CD14-positive monocyte (primary cell): ENCODE measurements at regions not wholly inside any gene's neighbourhood (a gene's known extent, or its start where the extent isn't known, plus 50 kb on each side); places are given as distances from the start of the nearest gene placed in this dataset.

Source experiments
- DNase-seq, 3 donors: peaks; one replicate each; pipeline ENCODE4 v3.0.0-alpha.2; 2011 to 2022
- H2AFZ ChIP-seq: 2 replicates; pipeline ENCODE4 v1.6.0; 2012; ENCODE audit warnings: mild to moderate bottlenecking, low read depth, low read length, inconsistent platforms; ENCODE audit not compliant: insufficient read depth, poor library complexity, severe bottlenecking
- H3K27ac ChIP-seq, 2 donors: 1 replicate in 1 of 2; 2 replicates in 1 of 2; pipeline ENCODE4 v1.5.1; 2012 to 2013; ENCODE audit warnings: low read length in 2 of 2, control low read depth in 1 of 2, inconsistent platforms in 1 of 2, low read depth in 1 of 2, mild to moderate bottlenecking in 1 of 2
- H3K27me3 ChIP-seq, 2 donors: one replicate each; pipeline versions ENCODE4 v1.6.0 to v1.6.1; 2011 to 2013; ENCODE audit warnings: low read length in 2 of 2; ENCODE audit not compliant: control insufficient read depth in 2 of 2, insufficient read depth in 2 of 2
- H3K36me3 ChIP-seq, 2 donors: replicated peaks in 1 of 2; 1 replicate in 1 of 2; 2 replicates in 1 of 2; pipeline versions ENCODE4 v1.5.1 to v1.6.1; 2012 to 2013; ENCODE audit warnings: low read length in 2 of 2, control low read depth in 1 of 2, inconsistent platforms in 1 of 2, mild to moderate bottlenecking in 1 of 2; ENCODE audit not compliant: insufficient read depth in 2 of 2, control insufficient read depth in 1 of 2
- H3K4me1 ChIP-seq, 2 donors: 1 replicate in 1 of 2; 2 replicates in 1 of 2; pipeline versions ENCODE4 v1.5.1 to v1.6.1; 2012 to 2013; ENCODE audit warnings: low read length in 2 of 2, control low read depth in 1 of 2, inconsistent platforms in 1 of 2, mild to moderate bottlenecking in 1 of 2, moderate library complexity in 1 of 2; ENCODE audit not compliant: insufficient read depth in 2 of 2, control insufficient read depth in 1 of 2
- H3K4me2 ChIP-seq: replicated peaks from 2 replicates; pipeline ENCODE3; 2012; ENCODE audit warnings: low read length, moderate library complexity, mild to moderate bottlenecking; ENCODE audit not compliant: poor library complexity, severe bottlenecking; ENCODE audit errors: extremely low read depth
- H3K4me3 ChIP-seq, 3 experiments: fragments of 200-600 bp in 1 of 3; sonication (generic) in 1 of 3; replicated peaks in 1 of 3; 1 replicate in 2 of 3; 2 replicates in 1 of 3; pipeline ENCODE4 v1.5.1; 2011 to 2013; ENCODE audit warnings: low read length in 3 of 3, mild to moderate bottlenecking in 3 of 3, control low read depth in 2 of 3, low read depth in 2 of 3, inconsistent platforms in 1 of 3, moderate library complexity in 1 of 3
- H3K79me2 ChIP-seq: 2 replicates; pipeline ENCODE4 v1.6.0; 2012; ENCODE audit warnings: mild to moderate bottlenecking, control low read depth, inconsistent platforms, low read length, moderate library complexity; ENCODE audit not compliant: insufficient read depth
- H3K9ac ChIP-seq: 2 replicates; pipeline ENCODE4 v1.6.0; 2017; ENCODE audit warnings: low read length, mild to moderate bottlenecking; ENCODE audit not compliant: insufficient read depth, poor library complexity, severe bottlenecking
- H3K9me3 ChIP-seq, 2 donors: replicated peaks in 1 of 2; 1 replicate in 1 of 2; 2 replicates in 1 of 2; pipeline versions ENCODE4 v1.5.1 to v1.6.1; 2012 to 2013; ENCODE audit warnings: low read length in 2 of 2, control low read depth in 1 of 2; ENCODE audit not compliant: control insufficient read depth in 1 of 2, insufficient read depth in 1 of 2
- H4K20me1 ChIP-seq: 2 replicates; pipeline ENCODE4 v1.6.0; 2012; ENCODE audit warnings: mild to moderate bottlenecking, low read length, control low read depth, moderate library complexity; ENCODE audit not compliant: insufficient read depth
- H3K27ac Mint-ChIP-seq, 7 donors: one replicate each; pipeline ENCODE4 v1.8.0; 2020; ENCODE audit warnings: mild to moderate bottlenecking in 7 of 7, mixed read lengths in 7 of 7, moderate library complexity in 6 of 7, inconsistent platforms in 2 of 7
- H3K27me3 Mint-ChIP-seq, 3 donors: one replicate each; pipeline ENCODE4 v1.8.0; 2021 to 2022; ENCODE audit warnings: low read depth in 3 of 3, mild to moderate bottlenecking in 3 of 3, mixed read lengths in 3 of 3, moderate library complexity in 3 of 3, inconsistent platforms in 1 of 3
- H3K36me3 Mint-ChIP-seq, 2 donors: one replicate each; pipeline ENCODE4 v1.8.0; 2020; ENCODE audit warnings: mixed read lengths in 2 of 2, inconsistent platforms in 1 of 2, mild to moderate bottlenecking in 1 of 2
- H3K4me1 Mint-ChIP-seq: one replicate; pipeline ENCODE4 v1.8.0; 2020; ENCODE audit warnings: mild to moderate bottlenecking, mixed read lengths
- H3K4me3 Mint-ChIP-seq, 2 donors: one replicate each; pipeline ENCODE4 v1.8.0; 2020; ENCODE audit warnings: mild to moderate bottlenecking in 2 of 2, mixed read lengths in 2 of 2, moderate library complexity in 1 of 2
- H3K9me3 Mint-ChIP-seq, 7 donors: one replicate each; pipeline ENCODE4 v1.8.0; 2020 to 2022; ENCODE audit warnings: mixed read lengths in 7 of 7, mild to moderate bottlenecking in 6 of 7, moderate library complexity in 6 of 7, inconsistent platforms in 2 of 7
- CTCF ChIP-seq: fragments of 200-600 bp; IDR thresholded peaks from one replicate; pipeline ENCODE4 v1.8.0; 2022; ENCODE audit warnings: antibody characterized with exemption, mild to moderate bottlenecking
- WGBS: methylation state at CpG from one replicate; pipeline ENCODE4 v1.1.5; 2013; ENCODE audit warnings: missing lambda C conversion rate; ENCODE audit not compliant: insufficient coverage; 5-methylcytosine and 5-hydroxymethylcytosine counted together
- intact Hi-C, 2 donors: fragments of 100-400 bp; cut with micrococcal nuclease; formaldehyde crosslinking; loops; one replicate each; pipeline versions ENCODE4 v1.15.0 to v1.15.1; 2023

GRCh38 chr15:25176616-25176923, 221.8 kb downstream of the SNRPN start:
- no peak for DNase-seq

GRCh38 chr15:25176991-25177954, 222.5 kb downstream of the SNRPN start:
- TF ChIP-seq CTCF: no peak
- Mint-ChIP-seq H3K4me3 (no peak overlapping the region), H3K36me3 (no peaks in the 10 kb centered on the region), H3K27me3 (peaks cover 0 to 5% (median 1%) of the 10 kb centered on the region in 3 donors), H3K9me3 (peaks cover 50 to 99% (median 96%) of the 10 kb centered on the region in 7 donors), H3K27ac (no peak overlapping the region), H3K4me1 (no peaks in the 10 kb centered on the region)
- Histone ChIP-seq H3K36me3 (no peaks in the 10 kb centered on the region), H4K20me1 (no peaks in the 10 kb centered on the region), H2AFZ (no peak overlapping the region), H3K4me2 (no peak overlapping the region), H3K27ac (no peak overlapping the region), H3K79me2 (no peaks in the 10 kb centered on the region), H3K4me1 (no peaks in the 10 kb centered on the region), H3K9ac (no peak overlapping the region), H3K4me3 (no peak overlapping the region), H3K9me3 (peaks cover 100% of the 10 kb centered on the region in 2 donors), H3K27me3 (no peaks in the 10 kb centered on the region)
- intact Hi-C loops: no loop called here
- 89% methylated on average over 19 of the region's 21 CpGs for WGBS
- peak in 1 of 3 donors; percentile 0 for DNase-seq

More at GRCh38 chr15:25176616-25176923, 221.8 kb downstream of the SNRPN start:
- Histone ChIP-seq H3K27me3 (no peaks in the 10 kb centered on the region), H4K20me1 (no peaks in the 10 kb centered on the region), H3K9ac (no peak overlapping the region), H3K79me2 (no peaks in the 10 kb centered on the region), H3K36me3 (no peaks in the 10 kb centered on the region), H3K9me3 (peaks cover 100% of the 10 kb centered on the region in 2 donors), H3K4me2 (no peak overlapping the region), H3K4me1 (no peaks in the 10 kb centered on the region), H3K4me3 (no peak overlapping the region), H3K27ac (no peak overlapping the region), H2AFZ (no peak overlapping the region)
- Mint-ChIP-seq H3K36me3 (no peaks in the 10 kb centered on the region), H3K4me1 (no peaks in the 10 kb centered on the region), H3K9me3 (peaks cover 45 to 99% (median 96%) of the 10 kb centered on the region in 7 donors), H3K27me3 (peaks cover 0 to 5% (median 1%) of the 10 kb centered on the region in 3 donors), H3K27ac (no peak overlapping the region), H3K4me3 (no peak overlapping the region)
- 98% methylated on average over 6 of the region's 7 CpGs for WGBS
- TF ChIP-seq CTCF: no peak
- intact Hi-C loops: no loop called here
